AG08396 (cell line): ENCODE measurements at regions not wholly inside any gene's neighbourhood (a gene's known extent, or its start where the extent isn't known, plus 50 kb on each side); places are given as distances from the start of the nearest gene placed in this dataset.
"Not testable (repeated sequence)": the region's sequence is repeated elsewhere in the genome, so short reads cannot be mapped to it uniquely, and the experiment has no call there.

Experiments
- DNase-seq: peaks from one replicate; pipeline ENCODE4 v3.0.0; 2012; ENCODE audit warnings: low spot score, mixed read lengths

- no peak for DNase-seq
These were observed 857.1 kb upstream of the GBE1 start for GRCh38 chr3:82618594-82618993.

- DNase-seq = no peak
These were observed 848.8 kb upstream of the GBE1 start for GRCh38 chr3:82610236-82610635.

DNA sequence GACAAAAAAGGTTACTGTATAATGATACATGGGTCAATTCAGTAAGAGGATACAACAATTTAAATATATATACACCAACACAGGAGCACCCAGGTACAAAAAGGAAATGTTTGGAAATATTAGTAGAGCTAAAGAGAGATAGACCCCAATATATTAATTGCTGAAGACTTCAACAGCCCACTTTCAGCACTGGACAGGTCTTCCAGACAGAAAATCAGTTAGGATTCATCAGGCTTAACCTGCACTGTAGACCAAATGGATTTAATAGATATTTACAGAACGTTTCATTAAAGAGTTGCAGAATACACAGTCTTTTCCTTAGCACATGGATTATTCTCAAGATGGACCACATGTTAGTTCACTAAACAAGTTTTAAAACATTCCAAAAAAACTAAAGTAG, 845.9 kb upstream of the GBE1 start:
- no peak for DNase-seq

DNA sequence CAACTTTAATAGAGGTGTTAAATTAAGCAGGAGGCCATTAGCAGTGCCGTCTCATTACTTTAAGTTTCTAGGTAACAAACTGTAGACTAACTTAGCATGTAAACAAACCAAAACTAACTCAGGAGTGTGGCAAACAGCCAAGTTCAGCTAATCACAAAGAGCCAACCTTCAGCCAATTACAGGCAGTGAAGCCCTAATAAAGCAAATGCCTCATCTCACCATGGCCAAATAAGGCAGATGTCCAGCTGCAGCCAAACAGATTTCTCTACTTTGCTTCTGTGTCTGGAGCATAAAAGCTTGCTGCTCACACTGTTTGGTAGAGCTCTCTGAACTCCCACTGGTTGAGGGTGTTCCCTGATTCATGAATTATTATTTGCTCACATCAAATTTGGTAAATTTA, 835.4 kb upstream of the GBE1 start:
- DNase-seq = no peak

DNA sequence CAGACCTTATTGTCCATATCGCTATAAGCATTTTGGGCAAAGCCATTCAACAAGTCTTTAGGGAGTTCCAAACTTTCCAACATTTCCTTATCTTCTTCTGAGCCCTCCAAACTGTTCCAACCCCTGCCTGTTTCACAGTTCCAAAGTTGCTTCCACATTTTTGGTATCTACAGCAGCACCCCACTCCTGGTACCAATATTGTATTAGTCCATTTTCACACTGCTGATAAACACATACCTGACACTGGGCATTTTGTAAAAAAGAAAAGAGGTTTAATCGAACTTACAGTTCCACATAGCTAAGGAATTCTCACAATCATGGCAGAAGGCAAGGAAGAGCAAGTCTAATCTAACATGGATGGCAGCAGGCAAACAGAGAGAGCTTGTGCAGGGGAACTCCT, 834.1 kb upstream of the GBE1 start:
- DNase-seq = no peak

GRCh38 chr3:82587174-82587573, 825.7 kb upstream of the GBE1 start:
- DNase-seq = no peak

GRCh38 chr3:82586414-82586813, 825.0 kb upstream of the GBE1 start:
- no peak for DNase-seq

GRCh38 chr3:82586002-82586401, 824.6 kb upstream of the GBE1 start:
- DNase-seq = not testable (repeated sequence)

GRCh38 chr3:82585591-82585990, 824.1 kb upstream of the GBE1 start:
- not testable (repeated sequence) for DNase-seq

- not testable (repeated sequence) for DNase-seq
These were observed 823.4 kb upstream of the GBE1 start for GRCh38 chr3:82584861-82585260.

- DNase-seq = not testable (repeated sequence)
These were observed 823.0 kb upstream of the GBE1 start for GRCh38 chr3:82584415-82584814.

GRCh38 chr3:82581350-82581749, 819.9 kb upstream of the GBE1 start:
- no peak for DNase-seq

- no peak for DNase-seq
These were observed 811.3 kb upstream of the GBE1 start for GRCh38 chr3:82572721-82573120.

DNA sequence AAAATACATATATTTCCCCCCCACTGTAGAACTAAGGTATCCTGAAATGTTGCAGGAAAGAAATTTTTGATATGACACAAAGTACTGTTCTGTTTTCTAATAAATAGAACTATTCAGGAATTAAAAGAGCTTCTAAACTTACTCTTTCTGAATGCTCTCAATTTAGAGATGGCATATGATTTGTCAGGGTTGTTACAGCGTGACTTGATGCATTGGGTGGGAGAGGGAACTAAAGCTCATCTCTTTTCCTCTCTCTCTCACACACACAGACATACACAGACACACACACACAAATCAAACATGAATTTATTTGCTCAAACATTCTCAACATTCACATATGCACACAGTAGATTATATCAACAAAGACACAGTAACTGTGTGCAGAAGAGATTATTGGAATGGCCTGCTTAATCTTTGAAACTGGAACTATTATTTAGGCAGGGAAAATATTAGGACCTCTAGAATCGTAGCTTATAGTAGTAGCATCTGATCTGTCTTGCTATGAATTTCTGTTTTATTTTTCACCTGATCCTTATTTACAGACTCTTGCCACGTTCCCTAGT, 807.4 kb upstream of the GBE1 start:
- no peak for DNase-seq

DNA sequence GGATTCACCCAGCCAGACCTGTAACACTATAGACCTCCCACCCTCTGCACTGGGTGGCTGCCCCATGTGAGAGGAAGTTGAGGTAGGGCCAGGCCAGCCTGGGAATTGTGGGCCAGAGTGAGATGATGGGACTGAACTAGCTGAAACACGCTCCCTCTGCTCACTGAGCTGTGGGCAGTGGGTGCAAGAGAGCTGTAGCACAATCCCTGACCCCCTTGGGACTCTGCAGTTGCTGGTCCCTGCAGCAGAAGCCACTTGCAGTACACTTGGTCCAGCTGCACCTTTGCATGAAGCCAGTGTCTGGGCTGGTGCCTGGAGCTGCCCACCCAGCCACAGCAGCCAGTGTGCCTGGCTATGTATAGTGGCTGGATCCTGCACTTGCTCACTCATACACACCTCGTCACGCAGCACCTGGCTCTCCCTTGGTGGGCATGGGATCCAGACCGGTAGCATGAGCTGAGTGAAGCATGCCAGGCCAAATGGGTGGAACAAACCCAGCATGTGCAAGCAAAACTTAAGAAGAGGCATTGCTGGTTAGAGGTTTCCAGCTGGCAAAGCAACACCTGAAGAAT, 805.7 kb upstream of the GBE1 start:
- no peak for DNase-seq

DNA sequence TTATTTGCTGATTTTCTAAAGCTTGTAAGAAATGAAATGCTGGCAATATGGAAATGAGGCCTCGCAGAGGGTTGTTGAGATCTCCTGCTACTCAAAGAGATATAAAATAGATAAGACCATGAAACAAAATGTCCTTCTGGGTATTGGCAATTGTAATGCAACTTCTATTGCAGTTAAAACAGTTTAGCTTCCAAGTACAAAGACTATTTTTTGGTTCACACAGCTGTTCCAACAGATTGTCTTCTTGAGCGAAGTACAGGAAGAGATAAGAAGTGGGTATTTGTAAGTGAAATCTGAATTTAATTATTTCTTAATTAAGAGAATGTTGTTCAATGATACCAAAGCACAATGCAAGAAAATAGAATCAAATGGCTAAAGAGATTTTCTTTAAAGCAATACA, 801.5 kb upstream of the GBE1 start:
- DNase-seq = no peak

DNA sequence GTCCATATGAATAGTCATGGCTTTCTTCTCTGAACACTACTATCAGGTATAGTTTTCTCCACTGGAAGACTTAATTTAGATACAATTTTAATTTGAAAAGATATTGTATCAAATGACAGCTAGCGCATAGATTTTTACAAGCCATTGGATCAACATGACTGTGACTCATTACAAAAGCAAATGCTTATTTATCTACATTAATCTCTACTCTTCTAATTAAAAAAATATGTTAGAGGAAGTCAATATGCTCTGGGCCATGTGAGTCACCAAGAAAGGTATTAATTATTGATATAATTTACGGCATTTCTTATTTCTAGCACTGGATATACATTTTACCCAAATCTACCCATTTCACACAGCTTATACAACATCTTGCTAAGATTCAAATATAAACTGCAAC, 800.3 kb upstream of the GBE1 start:
- no peak for DNase-seq

DNA sequence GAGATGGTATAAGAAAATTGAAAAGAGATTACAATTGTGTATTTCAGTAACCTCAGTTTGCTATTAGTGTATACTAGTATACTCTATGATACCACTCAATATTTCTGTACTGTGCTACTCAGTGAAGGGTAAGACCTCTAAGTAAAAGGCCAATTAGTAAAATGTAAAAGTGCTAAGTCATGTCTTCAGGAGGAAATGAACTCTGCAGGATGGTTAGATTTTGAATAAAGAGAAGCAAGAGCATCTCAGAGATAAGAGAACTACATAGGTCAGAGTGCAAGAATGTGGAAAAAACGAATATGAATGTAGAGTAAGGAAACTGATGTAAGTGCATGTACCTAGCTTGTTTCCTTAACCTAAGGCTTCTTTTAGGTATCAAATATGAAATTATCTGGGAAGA, 796.6 kb upstream of the GBE1 start:
- DNase-seq = no peak

DNA sequence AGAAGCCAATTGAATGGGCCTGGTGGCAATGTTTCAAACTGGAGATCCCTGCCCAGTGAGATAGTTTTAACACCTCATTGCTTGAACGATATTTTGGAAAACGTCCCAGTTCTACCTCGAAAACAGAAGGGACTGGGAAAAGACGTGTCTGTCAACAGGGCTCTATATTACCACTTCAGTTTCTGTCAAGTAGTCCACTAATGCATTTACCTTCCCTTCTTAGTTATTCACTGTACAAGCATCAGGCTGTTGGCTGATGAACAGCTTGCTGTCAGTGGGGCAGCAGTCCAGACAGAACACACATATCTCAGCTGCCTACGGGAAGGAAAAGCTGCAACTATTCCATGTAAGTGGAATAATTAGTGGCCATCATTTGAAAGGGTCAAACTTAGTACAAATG, 794.7 kb upstream of the GBE1 start:
- DNase-seq = no peak

- not testable (repeated sequence) for DNase-seq
These were observed 781.1 kb upstream of the GBE1 start for GRCh38 chr3:82542556-82542955.

DNA sequence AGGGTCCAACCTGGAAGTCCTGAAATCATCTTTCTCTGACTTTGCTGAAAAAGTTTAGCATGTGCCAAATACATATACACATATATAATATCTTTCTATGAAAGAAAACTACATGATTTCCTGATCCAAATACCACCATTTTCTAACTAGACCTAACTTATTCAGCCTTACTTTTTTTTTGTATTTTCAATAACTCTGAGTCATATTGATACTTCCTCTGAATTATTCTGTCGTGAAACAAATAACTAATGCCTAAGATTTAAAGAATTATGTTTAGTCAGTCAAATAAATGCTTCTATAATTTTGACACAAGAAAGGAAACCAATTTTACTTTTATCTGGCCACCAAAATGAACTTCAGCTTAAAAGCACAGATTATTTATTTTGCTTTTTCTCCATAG, 760.2 kb upstream of the GBE1 start:
- no peak for DNase-seq

DNA sequence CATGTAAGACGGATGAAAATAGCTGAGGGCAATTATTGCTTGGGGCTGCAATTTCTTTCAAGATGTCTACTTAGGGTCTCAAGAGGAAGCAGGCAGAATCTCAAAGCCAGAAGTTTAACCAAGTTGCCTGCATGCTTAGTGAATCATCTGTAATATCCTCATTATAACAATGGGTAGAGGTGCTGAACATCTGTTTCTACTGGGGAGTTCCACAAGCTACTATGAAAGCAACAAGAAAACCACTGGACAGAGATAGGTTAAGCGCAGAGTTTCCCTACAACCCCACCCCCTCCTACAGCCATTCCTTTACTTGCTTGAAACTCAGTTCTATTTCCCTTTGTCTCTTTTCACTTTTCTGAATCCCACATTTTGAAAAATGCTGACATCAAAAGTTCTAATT, 759.4 kb upstream of the GBE1 start:
- no peak for DNase-seq

DNA sequence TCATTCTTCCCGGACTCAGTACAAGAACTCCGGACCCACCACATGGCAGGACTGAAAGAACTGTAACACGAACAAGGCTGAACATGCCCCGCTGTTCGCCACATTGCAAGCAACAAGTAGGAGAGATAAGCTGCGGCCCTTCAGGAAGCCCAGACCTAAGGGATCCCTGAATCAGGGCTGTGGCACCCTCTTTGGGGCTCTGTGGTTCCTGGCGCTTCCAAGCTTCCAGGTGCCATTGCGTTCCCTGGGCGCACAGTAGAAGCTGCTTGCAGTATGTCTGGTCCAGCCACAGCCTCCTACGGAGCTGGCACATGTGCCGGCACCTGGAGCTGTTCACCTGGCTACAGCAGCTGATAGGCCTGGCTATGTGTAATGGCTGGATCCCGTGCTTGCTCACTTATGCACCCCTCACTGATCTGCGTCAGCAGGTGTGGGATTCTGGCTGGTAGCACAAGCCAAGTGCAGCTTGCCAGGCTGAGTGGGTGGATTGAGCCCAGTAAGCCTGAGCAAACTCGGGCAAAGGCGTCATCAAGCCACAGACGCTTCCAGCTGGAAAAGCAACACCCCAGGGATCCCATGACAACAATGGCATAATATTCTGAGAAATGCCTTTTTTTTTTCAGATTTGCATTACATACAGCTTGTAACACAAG, 748.6 kb upstream of the GBE1 start:
- DNase-seq = no peak
